T-cell (primary cell): ENCODE measurements at regions not wholly inside any gene's neighbourhood (a gene's known extent, or its start where the extent isn't known, plus 50 kb on each side); places are given as distances from the start of the nearest gene placed in this dataset.

Experiments
- ATAC-seq, 4 experiments: fragments of 200-7000 bp in 3 of 4; fragments of 150-1000 bp in 1 of 4; cut with Tn5 transposase; replicated peaks in 1 of 4; 1 replicate in 3 of 4; 2 replicates in 1 of 4; pipeline ENCODE4 v1.10.0; 2021; ENCODE audit warnings: moderate library complexity in 3 of 4, mild to moderate bottlenecking in 2 of 4, moderate number of reproducible peaks in 1 of 4
- CTCF ChIA-PET, 2 donors: fragments of 300-600 bp; sonication (Branson Sonifier 250); formaldehyde crosslinking; loops; one replicate each; lab custom pipeline; 2022; ENCODE audit warnings: antibody characterized with exemption in 2 of 2; lab: Charles Lee
- POLR2A ChIA-PET, 2 donors: fragments of 300-600 bp; sonication (Branson Sonifier 250); formaldehyde crosslinking; loops; one replicate each; lab custom pipeline; 2022; ENCODE audit warnings: antibody characterized with exemption in 2 of 2; lab: Charles Lee
- DNase-seq, 35 experiments: peaks; one replicate each; pipeline versions ENCODE4 v3.0.0 to v3.0.0-alpha.2; 2013 to 2023
- H3K27ac ChIP-seq: one replicate; pipeline ENCODE4 v1.5.1; 2013; ENCODE audit warnings: low read length
- H3K27me3 ChIP-seq, 2 experiments: replicated peaks in 1 of 2; 1 replicate in 1 of 2; 2 replicates in 1 of 2; pipeline versions ENCODE4 v1.6.1 to v1.7.0; 2013; ENCODE audit warnings: low read length in 1 of 2, mixed read lengths in 1 of 2; ENCODE audit not compliant: control insufficient read depth in 2 of 2, insufficient read depth in 2 of 2; ENCODE audit errors: extremely low read depth in 1 of 2
- H3K36me3 ChIP-seq, 2 donors: 1 replicate in 1 of 2; 2 replicates in 1 of 2; pipeline versions ENCODE4 v1.6.1 to v1.7.0; 2013; ENCODE audit warnings: low read length in 1 of 2; ENCODE audit not compliant: control insufficient read depth in 2 of 2, insufficient read depth in 1 of 2; ENCODE audit errors: extremely low read depth in 1 of 2
- H3K4me1 ChIP-seq, 2 experiments: 1 replicate in 1 of 2; 2 replicates in 1 of 2; pipeline versions ENCODE4 v1.6.1 to v1.7.0; 2013; ENCODE audit warnings: low read length in 2 of 2, mixed read lengths in 1 of 2; ENCODE audit not compliant: insufficient read depth in 2 of 2, control insufficient read depth in 1 of 2; ENCODE audit errors: extremely low read depth in 1 of 2
- H3K4me3 ChIP-seq, 2 donors: 1 replicate in 1 of 2; 2 replicates in 1 of 2; pipeline versions ENCODE4 v1.5.1 to v1.7.0; 2013; ENCODE audit warnings: mild to moderate bottlenecking in 2 of 2, low read length in 1 of 2, moderate library complexity in 1 of 2; ENCODE audit not compliant: control insufficient read depth in 1 of 2; ENCODE audit errors: extremely low read depth in 1 of 2
- H3K9me3 ChIP-seq: 2 replicates; pipeline ENCODE4 v1.7.0; 2013
- H3K27ac Mint-ChIP-seq, 2 donors: one replicate each; pipeline ENCODE4 v1.8.0; 2020 to 2021; ENCODE audit warnings: mild to moderate bottlenecking in 2 of 2, mixed read lengths in 2 of 2
- H3K27me3 Mint-ChIP-seq, 2 donors: one replicate each; pipeline ENCODE4 v1.8.0; 2021 to 2022; ENCODE audit warnings: mixed read lengths in 2 of 2
- H3K36me3 Mint-ChIP-seq: one replicate; pipeline ENCODE4 v1.8.0; 2021; ENCODE audit warnings: mixed read lengths
- H3K4me1 Mint-ChIP-seq, 3 donors: one replicate each; pipeline ENCODE4 v1.8.0; 2020 to 2022; ENCODE audit warnings: mixed read lengths in 3 of 3, mild to moderate bottlenecking in 1 of 3
- H3K4me3 Mint-ChIP-seq, 3 donors: one replicate each; pipeline ENCODE4 v1.8.0; 2020 to 2022; ENCODE audit warnings: mild to moderate bottlenecking in 3 of 3, mixed read lengths in 3 of 3, moderate library complexity in 3 of 3
- H3K9me3 Mint-ChIP-seq, 3 donors: one replicate each; pipeline ENCODE4 v1.8.0; 2020 to 2022; ENCODE audit warnings: mixed read lengths in 3 of 3
- WGBS: methylation state at CpG from one replicate; pipeline ENCODE4 v1.1.5; 2013; ENCODE audit warnings: missing lambda C conversion rate; ENCODE audit not compliant: insufficient coverage; 5-methylcytosine and 5-hydroxymethylcytosine counted together

DNA sequence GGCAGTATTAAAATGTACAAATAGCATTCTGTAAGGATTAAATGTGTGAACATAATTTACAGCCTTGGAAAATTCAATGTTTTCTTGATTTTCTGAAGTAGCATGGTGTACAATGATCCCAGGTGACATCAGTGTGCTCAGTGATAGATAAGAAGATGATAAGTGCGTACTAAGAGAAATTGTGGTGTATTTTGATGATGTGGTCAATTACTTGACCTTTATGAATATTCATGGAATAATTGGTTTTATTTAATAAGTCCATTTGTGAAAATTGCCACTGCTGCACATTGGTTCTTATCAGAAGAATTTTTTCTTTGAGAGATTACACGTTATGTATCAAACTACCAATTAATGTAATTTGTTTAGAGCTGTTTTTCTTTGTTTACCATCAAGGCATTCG, 128.8 kb downstream of the FOXG1 start:
- Histone ChIP-seq H3K9me3 (no peaks in the 10 kb centered on the region), H3K4me1 (no peaks in the 10 kb centered on the region), H3K4me3 (no peak overlapping the region), H3K27ac (no peak overlapping the region), H3K36me3 (no peaks in the 10 kb centered on the region), H3K27me3 (no peaks in the 10 kb centered on the region)
- Mint-ChIP-seq H3K27ac (no peak overlapping the region), H3K4me3 (no peak overlapping the region), H3K4me1 (no peaks in the 10 kb centered on the region), H3K27me3 (no peaks in the 10 kb centered on the region), H3K36me3 (no peaks in the 10 kb centered on the region), H3K9me3 (peaks cover 0 to under 1% (median 0%) of the 10 kb centered on the region in 3 donors)
- DNase-seq (no peak), ATAC-seq (no peak)
- POLR2A ChIA-PET, result no interaction called here
- WGBS, result no CpG with 5 or more reads among the region's 3 CpGs
- CTCF ChIA-PET, result no interaction called here

DNA sequence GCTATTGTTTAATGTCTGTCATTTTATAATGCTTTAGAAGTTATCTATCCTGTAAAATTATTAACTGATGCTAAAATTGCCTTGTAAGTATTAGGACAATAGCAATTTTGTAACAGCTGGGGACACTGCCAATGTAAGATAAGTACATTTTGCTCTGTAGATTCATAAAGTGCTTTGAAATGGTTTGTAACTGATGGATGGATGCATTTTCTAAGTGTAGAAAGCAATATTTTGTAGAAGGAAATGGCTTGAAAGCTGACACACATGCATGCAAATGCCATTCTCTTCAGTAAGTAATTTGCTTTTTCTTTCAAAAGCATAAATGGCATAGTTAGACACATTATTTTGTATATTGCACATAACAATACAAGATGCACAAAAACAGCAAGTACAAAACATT, 129.8 kb downstream of the FOXG1 start:
- no peak overlapping the region for H3K4me3 Mint-ChIP-seq
- H3K9me3 Mint-ChIP-seq, result no peaks in the 10 kb centered on the region
- no peak overlapping the region for H3K27ac Mint-ChIP-seq
- Histone ChIP-seq H3K4me1 (no peaks in the 10 kb centered on the region), H3K4me3 (no peak overlapping the region), H3K27ac (no peak overlapping the region), H3K27me3 (no peaks in the 10 kb centered on the region), H3K36me3 (no peaks in the 10 kb centered on the region), H3K9me3 (no peaks in the 10 kb centered on the region)
- CTCF ChIA-PET, result no interaction called here
- ATAC-seq (no peak), DNase-seq (no peak)
- no peaks in the 10 kb centered on the region for H3K27me3 Mint-ChIP-seq
- no peaks in the 10 kb centered on the region for H3K36me3 Mint-ChIP-seq
- POLR2A ChIA-PET, result no interaction called here
- H3K4me1 Mint-ChIP-seq, result no peaks in the 10 kb centered on the region

DNA sequence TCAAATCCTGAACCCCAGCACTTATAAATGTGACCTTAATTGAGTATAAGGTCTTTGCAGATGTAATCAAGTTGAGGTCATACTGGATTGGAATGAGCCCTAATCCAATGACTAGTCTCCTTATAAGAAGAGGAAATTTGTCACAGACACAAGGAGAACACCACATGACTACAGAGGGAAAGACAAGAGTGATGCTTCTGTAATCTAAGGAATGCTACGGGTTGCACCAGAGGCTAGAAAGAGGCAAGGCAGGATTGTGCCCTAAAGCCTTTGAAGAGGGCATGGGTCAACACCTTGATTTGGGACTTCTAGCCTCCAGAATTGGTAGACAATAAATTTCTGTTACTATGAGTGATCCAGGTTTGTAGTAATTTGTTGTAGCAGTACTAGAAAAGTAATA, 135.0 kb downstream of the FOXG1 start:
- Histone ChIP-seq H3K27ac (no peak overlapping the region), H3K27me3 (no peaks in the 10 kb centered on the region), H3K4me3 (no peak overlapping the region), H3K36me3 (no peaks in the 10 kb centered on the region), H3K4me1 (no peaks in the 10 kb centered on the region), H3K9me3 (no peaks in the 10 kb centered on the region)
- H3K9me3 Mint-ChIP-seq, result peaks cover 4 to 15% (median 9%) of the 10 kb centered on the region in 3 donors
- no peaks in the 10 kb centered on the region for H3K4me1 Mint-ChIP-seq
- CTCF ChIA-PET, result no interaction called here
- H3K4me3 Mint-ChIP-seq, result no peak overlapping the region
- H3K36me3 Mint-ChIP-seq, result no peaks in the 10 kb centered on the region
- no peak for DNase-seq
- ATAC-seq, result no peak
- no CpG with 5 or more reads among the region's 1 CpG for WGBS
- no peak overlapping the region for H3K27ac Mint-ChIP-seq
- H3K27me3 Mint-ChIP-seq, result no peaks in the 10 kb centered on the region
- POLR2A ChIA-PET, result no interaction called here

DNA sequence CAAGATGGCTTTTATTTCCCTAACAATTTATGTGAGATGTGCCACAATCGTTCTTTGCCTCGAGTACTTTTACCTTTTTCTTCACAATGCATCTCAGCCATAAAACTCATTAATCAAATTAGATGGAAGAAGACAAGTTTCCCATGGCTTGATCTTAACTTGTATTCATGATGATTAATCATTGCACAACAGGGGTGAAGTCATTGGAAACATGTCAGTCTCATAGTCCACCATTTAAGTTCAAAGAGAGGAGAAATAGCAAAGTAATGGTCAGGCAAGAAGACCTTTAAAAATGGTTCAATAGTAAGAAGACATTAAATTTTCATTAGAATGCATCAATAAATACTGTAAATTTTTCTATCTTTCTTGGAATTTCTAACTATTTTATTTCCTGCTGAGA, 136.3 kb downstream of the FOXG1 start:
- Mint-ChIP-seq H3K27me3 (no peaks in the 10 kb centered on the region), H3K27ac (no peak overlapping the region), H3K4me3 (no peak overlapping the region), H3K36me3 (no peaks in the 10 kb centered on the region), H3K4me1 (no peaks in the 10 kb centered on the region), H3K9me3 (peaks cover 4 to 17% (median 15%) of the 10 kb centered on the region in 3 donors)
- H3K4me1 ChIP-seq, result no peaks in the 10 kb centered on the region
- no peaks in the 10 kb centered on the region for H3K36me3 ChIP-seq
- WGBS, result no CpG with 5 or more reads among the region's 2 CpGs
- ChIA-PET CTCF (no interaction called here), POLR2A (no interaction called here)
- H3K27ac ChIP-seq, result no peak overlapping the region
- H3K9me3 ChIP-seq, result no peaks in the 10 kb centered on the region
- DNase-seq, result no peak
- H3K4me3 ChIP-seq, result no peak overlapping the region
- ATAC-seq, result no peak
- H3K27me3 ChIP-seq, result no peaks in the 10 kb centered on the region

DNA sequence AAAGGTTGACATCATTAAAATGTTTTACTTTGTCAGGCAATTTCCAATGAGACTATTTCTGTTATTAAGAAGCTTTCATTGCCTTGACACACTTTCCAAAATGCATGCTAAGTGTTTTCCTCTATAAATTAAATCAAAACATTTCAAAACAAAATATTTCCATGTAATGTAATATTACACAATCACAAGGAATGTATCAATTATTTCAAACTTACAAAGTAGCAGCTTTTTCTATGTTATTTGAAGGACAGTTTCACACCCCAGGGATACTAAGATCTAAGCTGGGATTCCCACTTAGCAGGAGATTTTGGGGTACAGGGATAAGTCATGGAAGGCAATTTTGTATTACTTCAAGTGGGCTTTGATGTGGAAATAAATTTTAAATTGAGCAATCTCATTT, 144.9 kb downstream of the FOXG1 start:
- Mint-ChIP-seq H3K4me1 (no peaks in the 10 kb centered on the region), H3K36me3 (no peaks in the 10 kb centered on the region), H3K4me3 (no peak overlapping the region), H3K27ac (no peak overlapping the region), H3K9me3 (peaks cover 10 to 31% (median 22%) of the 10 kb centered on the region in 3 donors), H3K27me3 (no peaks in the 10 kb centered on the region)
- CTCF ChIA-PET, result no interaction called here
- H3K9me3 ChIP-seq, result no peaks in the 10 kb centered on the region
- DNase-seq, result no peak
- no peaks in the 10 kb centered on the region for H3K4me1 ChIP-seq
- H3K4me3 ChIP-seq, result no peak overlapping the region
- H3K27ac ChIP-seq, result no peak overlapping the region
- no peaks in the 10 kb centered on the region for H3K27me3 ChIP-seq
- no peaks in the 10 kb centered on the region for H3K36me3 ChIP-seq
- no peak for ATAC-seq
- POLR2A ChIA-PET, result no interaction called here

DNA sequence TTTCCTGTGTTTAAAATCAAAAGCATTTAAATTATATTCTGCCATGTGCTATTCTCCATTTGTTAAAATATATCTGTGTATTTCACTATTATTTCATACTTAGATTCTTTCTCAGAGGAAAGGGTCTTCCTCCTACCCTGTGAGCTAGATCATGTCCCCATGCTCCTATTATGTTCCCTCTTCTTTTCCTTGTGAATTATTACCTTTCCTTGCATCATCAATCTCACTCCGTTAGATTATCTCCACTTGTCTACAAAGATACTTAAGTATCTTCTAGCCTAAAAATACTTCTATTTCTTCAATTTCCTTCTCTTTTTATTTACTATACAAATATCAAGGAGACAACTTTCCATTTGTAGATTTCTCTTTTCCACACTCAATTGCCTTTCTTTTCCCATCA, 146.5 kb downstream of the FOXG1 start:
- peaks cover 10 to 31% (median 15%) of the 10 kb centered on the region in 3 donors for H3K9me3 Mint-ChIP-seq
- H3K27ac Mint-ChIP-seq, result no peak overlapping the region
- Histone ChIP-seq H3K9me3 (no peaks in the 10 kb centered on the region), H3K36me3 (no peaks in the 10 kb centered on the region), H3K4me1 (no peaks in the 10 kb centered on the region), H3K27ac (no peak overlapping the region), H3K27me3 (no peaks in the 10 kb centered on the region), H3K4me3 (no peak overlapping the region)
- ChIA-PET CTCF (no interaction called here), POLR2A (no interaction called here)
- no peak for DNase-seq
- no peaks in the 10 kb centered on the region for H3K27me3 Mint-ChIP-seq
- no peaks in the 10 kb centered on the region for H3K36me3 Mint-ChIP-seq
- no peak overlapping the region for H3K4me3 Mint-ChIP-seq
- no peaks in the 10 kb centered on the region for H3K4me1 Mint-ChIP-seq
- no peak for ATAC-seq
- 100% methylated on average over 1 of the region's 1 CpG for WGBS

DNA sequence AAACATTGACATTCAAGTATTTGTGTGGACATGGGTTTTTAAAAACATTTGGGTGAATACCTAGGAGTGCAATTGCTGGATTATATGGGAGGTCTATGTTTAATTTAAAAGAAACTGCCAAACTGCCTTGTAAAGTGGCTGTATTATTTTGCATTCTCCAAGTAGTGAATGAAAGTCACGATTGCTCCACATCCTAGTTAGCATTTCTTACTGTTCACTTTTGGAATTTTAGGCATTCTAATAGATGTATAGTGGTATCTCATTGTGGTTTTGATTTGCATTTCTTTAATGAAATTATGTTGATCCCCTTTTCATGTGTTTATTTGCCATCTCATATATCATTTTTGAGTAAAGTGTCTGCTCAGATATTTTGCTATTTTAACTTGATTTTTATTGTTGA, 159.5 kb downstream of the FOXG1 start:
- no CpG with 5 or more reads among the region's 1 CpG for WGBS
- Mint-ChIP-seq H3K9me3 (peaks cover 3 to 23% (median 19%) of the 10 kb centered on the region in 3 donors), H3K36me3 (no peaks in the 10 kb centered on the region)

More for the DNA sequence above, 159.5 kb downstream of the FOXG1 start:
- ATAC-seq (no peak), DNase-seq (no peak)
- Mint-ChIP-seq H3K4me1 (no peaks in the 10 kb centered on the region), H3K4me3 (no peak overlapping the region), H3K27me3 (no peaks in the 10 kb centered on the region), H3K27ac (no peak overlapping the region)
- Histone ChIP-seq H3K9me3 (no peaks in the 10 kb centered on the region), H3K27ac (no peak overlapping the region), H3K27me3 (no peaks in the 10 kb centered on the region), H3K4me1 (no peaks in the 10 kb centered on the region), H3K4me3 (no peak overlapping the region), H3K36me3 (no peaks in the 10 kb centered on the region)
- ChIA-PET POLR2A (no interaction called here), CTCF (no interaction called here)
